ENCODE measurements at regions not wholly inside any gene's neighbourhood (a gene's known extent, or its start where the extent isn't known, plus 50 kb on each side); places are given as distances from the start of the nearest gene placed in this dataset.

GRCh38 chr9:10674586-10674985, 61.8 kb upstream of the PTPRD start:
- DNase-seq (ENCODE audit: low read depth, low spot score): no peak

- DNase-seq (ENCODE audit: low read depth, low spot score): no peak
These were observed 65.2 kb upstream of the PTPRD start for GRCh38 chr9:10678010-10678409.

GRCh38 chr9:10678790-10679189, 66.0 kb upstream of the PTPRD start:
- DNase-seq (ENCODE audit: low read depth, low spot score): no peak

- no peak for DNase-seq (ENCODE audit: low read depth, low spot score)
These were observed 74.1 kb upstream of the PTPRD start for GRCh38 chr9:10686943-10687342.

GRCh38 chr9:10690546-10690945, 77.7 kb upstream of the PTPRD start:
- no peak for DNase-seq (ENCODE audit: low read depth, low spot score)

DNA sequence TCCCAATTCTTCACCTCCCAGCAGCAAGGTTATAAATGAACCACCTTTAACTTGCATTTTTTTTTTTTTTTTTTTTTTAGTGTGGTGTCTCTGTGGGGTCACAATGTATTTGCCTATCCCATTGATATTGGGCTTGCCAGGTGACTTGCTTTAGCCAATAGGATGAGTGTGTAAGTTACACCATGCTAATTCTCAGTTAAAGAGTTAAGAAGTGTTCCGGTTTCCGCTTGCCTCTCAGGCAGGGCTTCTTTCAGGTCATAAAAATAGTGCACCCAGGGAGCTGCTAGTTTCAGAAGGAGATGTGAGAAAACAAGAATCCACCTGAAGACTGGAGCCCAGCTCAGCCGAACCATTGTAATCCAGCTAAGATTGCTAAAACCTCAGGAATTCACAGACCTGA, 84.2 kb upstream of the PTPRD start:
- no peak for DNase-seq (ENCODE audit: low read depth, low spot score)

DNA sequence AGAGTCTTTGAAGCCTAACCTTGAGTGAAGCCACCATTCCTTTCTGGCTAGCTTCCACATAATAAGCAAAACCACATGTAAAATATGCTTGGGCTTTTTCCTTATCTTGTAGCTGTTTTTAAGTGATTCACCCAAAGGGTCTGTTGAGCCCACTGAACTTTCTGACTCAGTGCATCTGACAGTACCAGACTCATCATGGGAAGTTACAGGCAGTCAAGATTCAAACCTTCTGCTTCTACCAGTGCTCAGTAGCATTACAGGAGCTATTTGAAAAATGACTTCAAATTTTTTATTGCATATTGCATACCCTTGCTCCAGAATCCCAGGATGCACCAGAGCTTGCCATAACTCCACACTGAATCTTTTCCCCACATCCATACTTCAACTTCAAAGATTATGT, 87.5 kb upstream of the PTPRD start:
- DNase-seq (ENCODE audit: low read depth, low spot score): no peak

DNA sequence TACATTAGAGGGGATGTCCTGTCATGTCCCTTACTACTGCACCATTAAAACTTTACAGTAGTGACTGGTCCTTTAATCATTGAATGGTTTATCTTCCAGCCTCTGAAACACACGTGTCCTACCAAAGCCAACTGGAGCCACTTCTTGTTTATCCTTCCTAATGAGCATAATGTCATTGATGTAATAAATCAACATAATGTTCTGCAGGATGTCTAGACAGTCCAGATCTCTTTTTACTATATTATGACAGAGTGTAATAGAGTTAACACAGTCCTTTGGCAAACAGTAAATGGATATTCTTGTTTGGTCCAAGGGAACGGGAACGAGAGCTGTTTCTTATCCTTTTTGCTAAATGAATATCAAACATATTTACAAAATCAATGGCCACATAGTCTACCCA, 88.1 kb upstream of the PTPRD start:
- no peak for DNase-seq (ENCODE audit: low read depth, low spot score)

GRCh38 chr9:10701906-10702305, 89.1 kb upstream of the PTPRD start:
- no peak for DNase-seq (ENCODE audit: low read depth, low spot score)

GRCh38 chr9:10703139-10703538, 90.3 kb upstream of the PTPRD start:
- DNase-seq (ENCODE audit: low read depth, low spot score): no peak

DNA sequence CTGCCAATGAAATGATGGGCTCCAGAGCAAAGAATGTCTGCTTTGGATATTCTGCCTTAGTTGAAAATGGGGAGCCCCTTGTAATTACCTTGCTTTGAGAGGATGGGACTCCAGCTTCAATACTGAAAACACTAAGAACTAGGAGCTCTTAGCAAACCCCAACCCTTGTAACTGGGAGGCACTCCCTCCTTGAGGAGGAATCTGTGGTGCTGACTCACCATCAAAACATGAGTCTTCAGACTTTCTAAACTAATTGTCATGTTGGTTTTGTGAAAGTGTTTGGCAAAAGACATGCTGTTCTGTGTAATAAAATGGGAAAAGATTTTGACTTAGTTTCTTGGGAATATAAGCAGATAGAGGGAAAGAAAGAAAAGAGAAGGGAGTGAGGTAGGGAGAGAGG, 91.9 kb upstream of the PTPRD start:
- DNase-seq (ENCODE audit: low read depth, low spot score): no peak

DNA sequence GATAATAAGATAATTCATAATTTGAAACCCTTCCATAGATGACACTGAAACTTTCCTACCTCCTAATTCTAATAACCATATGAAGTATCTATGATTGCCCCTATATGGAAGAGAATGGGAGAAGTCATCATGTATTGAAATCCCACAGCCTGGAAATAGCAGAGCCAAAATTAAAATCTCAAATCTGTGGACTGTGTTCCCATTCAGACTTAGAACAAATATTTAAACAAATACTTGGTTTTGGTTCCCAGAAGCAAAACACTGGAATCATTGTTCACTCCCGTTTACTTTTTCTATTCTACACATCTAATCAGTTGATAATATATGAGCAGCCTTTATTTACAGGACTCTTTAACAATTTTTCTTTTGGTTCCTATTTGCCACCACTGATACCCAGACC, 92.6 kb upstream of the PTPRD start:
- no peak for DNase-seq (ENCODE audit: low read depth, low spot score)

DNA sequence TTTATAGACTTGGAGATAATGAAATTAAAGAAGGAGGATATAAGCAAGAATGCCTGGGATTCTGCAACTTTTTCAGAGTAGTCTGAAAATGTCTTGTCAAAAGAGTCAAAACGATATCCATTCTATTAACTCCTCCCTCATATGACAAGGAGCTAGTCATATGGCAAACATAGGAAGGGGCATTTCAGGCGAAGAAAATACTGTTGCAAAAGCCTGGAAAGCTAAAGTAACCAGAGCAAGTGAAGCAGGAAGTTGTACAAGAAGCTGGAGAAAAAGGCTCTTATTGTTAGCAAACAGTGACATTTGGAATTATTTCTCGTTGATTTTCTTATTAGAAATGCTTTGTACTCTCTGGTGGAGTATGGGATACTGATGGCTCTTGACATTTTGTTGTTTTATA, 94.0 kb upstream of the PTPRD start:
- no peak for DNase-seq (ENCODE audit: low read depth, low spot score)

DNA sequence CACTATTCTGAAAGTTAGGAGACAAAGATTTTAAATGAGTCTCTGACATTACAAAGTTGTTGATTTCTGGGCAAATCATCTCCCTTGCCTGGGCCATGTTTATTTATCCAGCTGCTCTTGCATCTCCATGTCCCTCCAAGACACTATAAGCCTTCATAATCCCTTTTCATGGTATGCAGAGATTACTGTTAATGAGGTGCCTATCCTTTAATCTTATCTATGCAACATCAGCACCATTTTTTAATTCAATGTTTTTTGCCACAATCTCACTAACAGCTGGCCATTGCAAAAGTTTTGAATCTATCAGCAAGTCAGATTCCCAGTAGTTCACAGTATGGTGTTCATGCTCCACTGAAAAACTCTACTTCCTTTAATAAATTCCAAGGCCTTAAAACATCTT, 108.5 kb upstream of the PTPRD start:
- no peak for DNase-seq (ENCODE audit: low read depth, low spot score)

DNA sequence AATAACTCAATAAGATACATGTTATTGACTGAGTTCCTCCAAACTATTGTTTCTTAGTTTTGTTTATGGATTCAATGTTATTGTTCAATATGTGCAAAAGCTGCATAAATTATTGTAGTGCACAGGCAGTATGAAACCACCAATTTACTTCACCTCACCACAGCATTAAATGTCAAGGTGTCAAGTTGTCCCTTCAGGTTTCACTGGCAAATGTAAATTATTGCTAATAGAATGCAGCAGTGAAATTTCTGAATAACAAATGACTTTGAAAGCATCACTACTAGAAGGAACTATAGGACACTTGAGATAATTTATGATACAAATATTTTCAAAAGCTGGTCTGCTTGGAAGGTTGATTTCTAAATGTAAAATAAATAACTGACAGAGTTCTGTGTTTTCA, 116.4 kb upstream of the PTPRD start:
- no peak for DNase-seq (ENCODE audit: low read depth, low spot score)

- no peak for DNase-seq (ENCODE audit: low read depth, low spot score)
These were observed 131.9 kb upstream of the PTPRD start for GRCh38 chr9:10744669-10745068.

GRCh38 chr9:10753474-10753873, 140.7 kb upstream of the PTPRD start:
- DNase-seq (ENCODE audit: low read depth, low spot score): no peak

GRCh38 chr9:10764481-10764880, 151.7 kb upstream of the PTPRD start:
- DNase-seq (ENCODE audit: low read depth, low spot score): no peak

- no peak for DNase-seq (ENCODE audit: low read depth, low spot score)
These were observed 160.3 kb upstream of the PTPRD start for GRCh38 chr9:10773136-10773535.

- DNase-seq (ENCODE audit: low read depth, low spot score): no peak
These were observed 161.2 kb upstream of the PTPRD start for GRCh38 chr9:10774051-10774450.

GRCh38 chr9:10785255-10785654, 172.5 kb upstream of the PTPRD start:
- no peak for DNase-seq (ENCODE audit: low read depth, low spot score)

- no peak for DNase-seq (ENCODE audit: low read depth, low spot score)
These were observed 180.5 kb upstream of the PTPRD start for GRCh38 chr9:10793306-10793705.

- DNase-seq (ENCODE audit: low read depth, low spot score): no peak
These were observed 191.7 kb upstream of the PTPRD start for GRCh38 chr9:10804486-10804885.

- no peak for DNase-seq (ENCODE audit: low read depth, low spot score)
These were observed 194.1 kb upstream of the PTPRD start for GRCh38 chr9:10806868-10807267.

GRCh38 chr9:10818206-10818605, 205.4 kb upstream of the PTPRD start:
- DNase-seq (ENCODE audit: low read depth, low spot score): no peak

All from pulmonary artery endothelial cell (primary cell).